H9 (cell line): ENCODE measurements at regions not wholly inside any gene's neighbourhood (a gene's known extent, or its start where the extent isn't known, plus 50 kb on each side); places are given as distances from the start of the nearest gene placed in this dataset.

ENCODE experiments used
- DNase-seq: peaks from one replicate; pipeline ENCODE4 v3.0.0-alpha.2; 2017
- H2AFZ ChIP-seq: one replicate; pipeline ENCODE4 v1.6.1; 2013; ENCODE audit warnings: mild to moderate bottlenecking, low read length, control low read depth, moderate library complexity
- H2AK5ac ChIP-seq: 2 replicates; pipeline ENCODE4 v1.6.1; 2013; ENCODE audit warnings: low read length, control low read depth, mixed read lengths; ENCODE audit not compliant: insufficient read length
- H2BK120ac ChIP-seq: one replicate; pipeline ENCODE4 v1.6.1; 2013; ENCODE audit warnings: low read depth, mild to moderate bottlenecking, low read length, control low read depth, inconsistent platforms; ENCODE audit not compliant: poor library complexity, severe bottlenecking
- H2BK12ac ChIP-seq: 2 replicates; pipeline ENCODE4 v1.6.1; 2013; ENCODE audit warnings: low read length, control low read depth, mixed read lengths, low read depth; ENCODE audit not compliant: insufficient read length
- H2BK15ac ChIP-seq: 2 replicates; pipeline ENCODE4 v1.6.1; 2013; ENCODE audit warnings: low read depth, low read length, control low read depth
- H2BK20ac ChIP-seq: one replicate; pipeline ENCODE4 v1.6.1; 2013; ENCODE audit warnings: low read depth, mild to moderate bottlenecking, low read length, control low read depth, inconsistent platforms; ENCODE audit not compliant: poor library complexity, severe bottlenecking
- H2BK5ac ChIP-seq: 2 replicates; pipeline ENCODE4 v1.6.1; 2013; ENCODE audit warnings: low read length, control low read depth, mixed read lengths; ENCODE audit not compliant: insufficient read length
- H3K14ac ChIP-seq: 2 replicates; pipeline ENCODE4 v1.6.1; 2013; ENCODE audit warnings: low read length, control low read depth; ENCODE audit not compliant: insufficient read depth
- H3K18ac ChIP-seq: 2 replicates; pipeline ENCODE4 v1.6.1; 2013; ENCODE audit warnings: low read depth, mild to moderate bottlenecking, mixed read lengths, low read length, control low read depth; ENCODE audit not compliant: insufficient read length
- H3K23ac ChIP-seq: 2 replicates; pipeline ENCODE4 v1.6.1; 2013; ENCODE audit warnings: low read length, control low read depth, mixed read lengths, low read depth; ENCODE audit not compliant: insufficient read length
- H3K23me2 ChIP-seq: 2 replicates; pipeline ENCODE4 v1.6.1; 2013; ENCODE audit warnings: low read depth, mild to moderate bottlenecking, mixed read lengths, low read length, control low read depth; ENCODE audit not compliant: insufficient read length, poor library complexity, severe bottlenecking
- H3K27ac ChIP-seq: 2 replicates; pipeline ENCODE4 v1.5.1; 2013; ENCODE audit warnings: low read length, control low read depth, mixed read lengths, low read depth; ENCODE audit not compliant: insufficient read length
- H3K27me3 ChIP-seq: 2 replicates; pipeline ENCODE4 v1.6.1; 2013; ENCODE audit warnings: low read length, control low read depth, inconsistent platforms; ENCODE audit not compliant: insufficient read depth
- H3K4ac ChIP-seq: 2 replicates; pipeline ENCODE4 v1.6.1; 2013; ENCODE audit warnings: low read depth, mild to moderate bottlenecking, control low read depth, inconsistent platforms, low read length, moderate library complexity
- H3K4me1 ChIP-seq: 2 replicates; pipeline ENCODE4 v1.6.1; 2013; ENCODE audit warnings: low read length, control low read depth, inconsistent platforms; ENCODE audit not compliant: insufficient read depth
- H3K4me2 ChIP-seq: 2 replicates; pipeline ENCODE4 v1.6.1; 2013; ENCODE audit warnings: low read length, control low read depth, mixed read lengths; ENCODE audit not compliant: insufficient read length, insufficient read depth
- H3K56ac ChIP-seq: 2 replicates; pipeline ENCODE4 v1.6.1; 2013; ENCODE audit warnings: low read depth, mild to moderate bottlenecking, mixed read lengths, low read length, control low read depth; ENCODE audit not compliant: insufficient read length
- H3K79me1 ChIP-seq: 2 replicates; pipeline ENCODE4 v1.6.1; 2013; ENCODE audit warnings: low read depth, mild to moderate bottlenecking, moderate library complexity, low read length, control low read depth, inconsistent platforms; ENCODE audit not compliant: insufficient read depth, poor library complexity, severe bottlenecking
- H3K79me2 ChIP-seq: 2 replicates; pipeline ENCODE4 v1.6.1; 2013; ENCODE audit warnings: low read length, control low read depth, inconsistent platforms; ENCODE audit not compliant: insufficient read depth
- H3K9ac ChIP-seq: 2 replicates; pipeline ENCODE4 v1.6.1; 2013; ENCODE audit warnings: low read length, control low read depth, mixed read lengths; ENCODE audit not compliant: insufficient read length; ENCODE audit errors: extremely low read depth
- H3K9me3 ChIP-seq: one replicate; pipeline ENCODE4 v1.6.1; 2013; ENCODE audit warnings: low read depth, low read length, inconsistent platforms; ENCODE audit not compliant: control insufficient read depth
- H3T11ph ChIP-seq: one replicate; pipeline ENCODE4 v1.6.1; 2013; ENCODE audit warnings: mild to moderate bottlenecking, low read length, control low read depth, inconsistent platforms
- H4K20me1 ChIP-seq: one replicate; pipeline ENCODE4 v1.6.1; 2013; ENCODE audit not compliant: control insufficient read depth, insufficient read length, insufficient read depth
- H4K5ac ChIP-seq: 2 replicates; pipeline ENCODE4 v1.6.1; 2013; ENCODE audit warnings: low read depth, mild to moderate bottlenecking, mixed read lengths, low read length, control low read depth; ENCODE audit not compliant: insufficient read length
- H4K8ac ChIP-seq: replicated peaks from 2 replicates; pipeline ENCODE4 v1.6.1; 2013; ENCODE audit warnings: low read length, control low read depth, mixed read lengths, low read depth; ENCODE audit not compliant: insufficient read length
- H4K91ac ChIP-seq: 2 replicates; pipeline ENCODE4 v1.6.1; 2013; ENCODE audit warnings: low read depth, mild to moderate bottlenecking, moderate library complexity, mixed read lengths, low read length, control low read depth; ENCODE audit not compliant: insufficient read length
- H3K27ac Mint-ChIP-seq, 3 experiments: 2 replicates in 2 of 3; 3 replicates in 1 of 3; pipeline ENCODE4 v1.8.0; 2020 to 2021; ENCODE audit warnings: mixed read lengths in 3 of 3, mild to moderate bottlenecking in 1 of 3, moderate library complexity in 1 of 3
- H3K27me3 Mint-ChIP-seq: 2 replicates; pipeline ENCODE4 v1.8.0; 2021; ENCODE audit warnings: low read depth, mild to moderate bottlenecking, moderate library complexity, mixed read lengths
- H3K36me3 Mint-ChIP-seq, 3 experiments: 2 replicates in 2 of 3; 3 replicates in 1 of 3; pipeline ENCODE4 v1.8.0; 2020 to 2021; ENCODE audit warnings: low read depth in 3 of 3, mixed read lengths in 3 of 3; ENCODE audit not compliant: insufficient read depth in 1 of 3
- H3K4me1 Mint-ChIP-seq, 2 experiments: 2 replicates each; pipeline ENCODE4 v1.8.0; 2020; ENCODE audit warnings: mixed read lengths in 2 of 2
- H3K4me3 Mint-ChIP-seq, 2 experiments: 2 replicates in 1 of 2; 3 replicates in 1 of 2; pipeline ENCODE4 v1.8.0; 2020 to 2021; ENCODE audit warnings: mild to moderate bottlenecking in 2 of 2, mixed read lengths in 2 of 2, moderate library complexity in 1 of 2
- H3K9me3 Mint-ChIP-seq, 2 experiments: 2 replicates in 1 of 2; 3 replicates in 1 of 2; pipeline ENCODE4 v1.8.0; 2020; ENCODE audit warnings: mild to moderate bottlenecking in 2 of 2, mixed read lengths in 2 of 2, moderate library complexity in 1 of 2
- CTCF ChIP-seq: fragments of 200-600 bp; sonication (generic); conservative IDR thresholded peaks from 3 replicates; pipeline ENCODE4 v1.8.0; 2021; ENCODE audit warnings: antibody characterized with exemption, mild to moderate bottlenecking
- WGBS: extraction: QIAGEN DNeasy Blood & Tissue Kit; methylation state at CpG from one replicate; pipeline ENCODE4 v1.1.7; 2013; ENCODE audit warnings: missing lambda C conversion rate, low lambda C conversion rate, mixed read lengths; ENCODE audit not compliant: insufficient read length; ENCODE audit errors: extremely low coverage; 5-methylcytosine and 5-hydroxymethylcytosine counted together

DNA sequence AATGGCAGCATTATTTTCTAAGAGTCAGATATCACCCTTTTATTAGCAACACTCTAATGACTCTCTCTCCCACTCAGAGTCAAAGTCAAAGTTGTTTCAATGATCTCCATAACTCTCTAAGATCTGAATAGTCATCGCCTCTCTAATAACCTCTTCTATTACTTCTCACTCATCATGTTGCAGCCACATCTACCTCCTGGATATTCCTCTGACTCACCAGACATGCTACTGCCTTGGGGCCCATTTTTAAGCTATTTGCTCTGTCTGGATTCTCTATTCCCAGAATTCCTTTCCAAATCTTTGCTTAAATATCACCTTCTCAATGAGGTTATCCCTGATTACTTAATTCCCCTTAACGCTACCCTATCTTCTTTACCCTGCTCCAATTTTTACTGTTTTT lies 391.8 kb upstream of the MAGEB16 start:
- Histone ChIP-seq H3K9me3 (no peaks in the 10 kb centered on the region), H3K9ac (no peak overlapping the region), H3K4ac (no peak overlapping the region), H2AK5ac (no peak overlapping the region), H3T11ph (no peak overlapping the region), H3K18ac (no peak overlapping the region), H3K79me1 (no peaks in the 10 kb centered on the region), H2BK15ac (no peak overlapping the region), H2BK20ac (no peak overlapping the region), H3K23me2 (no peaks in the 10 kb centered on the region), H4K8ac (no peak overlapping the region), H2BK5ac (no peak overlapping the region), H3K4me2 (no peak overlapping the region), H4K91ac (no peak overlapping the region), H3K14ac (no peak overlapping the region), H3K56ac (no peak overlapping the region), H2AFZ (no peak overlapping the region), H4K20me1 (no peaks in the 10 kb centered on the region), H4K5ac (no peak overlapping the region), H3K23ac (no peak overlapping the region), H3K79me2 (no peaks in the 10 kb centered on the region), H3K27ac (no peak overlapping the region), H2BK120ac (no peak overlapping the region), H3K27me3 (no peaks in the 10 kb centered on the region), H3K4me1 (no peaks in the 10 kb centered on the region), H2BK12ac (no peak overlapping the region)
- Mint-ChIP-seq H3K36me3 (peaks cover 0 to 3% (median 2%) of the 10 kb centered on the region in 3 experiments; a peak in 1 of 7 replicates), H3K4me1 (no peaks in the 10 kb centered on the region), H3K27ac (no peak overlapping the region), H3K4me3 (no peak overlapping the region), H3K9me3 (peaks cover 48 to 65% of the 10 kb centered on the region in 2 experiments), H3K27me3 (no peaks in the 10 kb centered on the region)
- 100% methylated on average over 1 of the region's 2 CpGs for WGBS
- no peak for DNase-seq
- TF ChIP-seq CTCF: no peak
